Activated CD4-positive, alpha-beta memory T cell treated with anti-CD3 and anti-CD28 coated beads for 36 hours (primary cell): ENCODE measurements at regions not wholly inside any gene's neighbourhood (a gene's known extent, or its start where the extent isn't known, plus 50 kb on each side); places are given as distances from the start of the nearest gene placed in this dataset.
"Not testable (repeated sequence)": the region's sequence is repeated elsewhere in the genome, so short reads cannot be mapped to it uniquely, and the experiment has no call there.

Source experiments
- CTCF ChIA-PET: fragments of 350-600 bp; sonication (Branson Sonifier 250); formaldehyde crosslinking; loops from one replicate; lab custom pipeline; 2021; ENCODE audit warnings: antibody characterized with exemption, inconsistent platforms; lab: Charles Lee
- POLR2A ChIA-PET: fragments of 350-600 bp; sonication (Branson Sonifier 250); formaldehyde crosslinking; loops from one replicate; lab custom pipeline; 2021; ENCODE audit warnings: antibody characterized with exemption; lab: Charles Lee
- DNase-seq: peaks from one replicate; pipeline ENCODE4 v3.0.0-alpha.2; 2020
- H3K27ac Mint-ChIP-seq: one replicate; pipeline ENCODE4 v1.8.0; 2021; ENCODE audit warnings: mixed read lengths
- H3K27me3 Mint-ChIP-seq: one replicate; pipeline ENCODE4 v1.8.0; 2021; ENCODE audit warnings: mixed read lengths
- H3K36me3 Mint-ChIP-seq: one replicate; pipeline ENCODE4 v1.8.0; 2021; ENCODE audit warnings: mixed read lengths
- H3K4me1 Mint-ChIP-seq: one replicate; pipeline ENCODE4 v1.8.0; 2021; ENCODE audit warnings: low read depth, mixed read lengths
- H3K4me3 Mint-ChIP-seq: one replicate; pipeline ENCODE4 v1.8.0; 2021; ENCODE audit warnings: mild to moderate bottlenecking, mixed read lengths
- H3K9me3 Mint-ChIP-seq: one replicate; pipeline ENCODE4 v1.8.0; 2021; ENCODE audit warnings: mixed read lengths
- intact Hi-C: fragments of 100-400 bp; cut with micrococcal nuclease; formaldehyde crosslinking; loops from one replicate; pipeline ENCODE4 v1.15.1; 2023

- no peaks in the 10 kb centered on the region for H3K27me3 Mint-ChIP-seq
Observed at GRCh38 chr4:57187246-57187645, 77.1 kb upstream of the IGFBP7 start.

GRCh38 chr4:57184378-57185029 is 74.3 kb upstream of the IGFBP7 start:
- Mint-ChIP-seq H3K9me3 (no peaks in the 10 kb centered on the region), H3K4me1 (no peaks in the 10 kb centered on the region), H3K27ac (no peak overlapping the region), H3K36me3 (no peaks in the 10 kb centered on the region), H3K4me3 (no peak overlapping the region), H3K27me3 (no peaks in the 10 kb centered on the region)
- DNase-seq: no peak
- intact Hi-C loops: no loop called here
- CTCF ChIA-PET: interaction anchor here (0.6 kb wide), 1 partner anchor 21 kb away, joined by 3 read pairs; no protein-coding TSS in a partner anchor
- POLR2A ChIA-PET: no interaction called here

More at GRCh38 chr4:57187246-57187645, 77.1 kb upstream of the IGFBP7 start:
- no peaks in the 10 kb centered on the region for H3K36me3 Mint-ChIP-seq
- DNase-seq: no peak
- H3K9me3 Mint-ChIP-seq: no peaks in the 10 kb centered on the region
- ChIA-PET POLR2A (no interaction called here), CTCF (no interaction called here)
- intact Hi-C loops: no loop called here
- H3K27ac Mint-ChIP-seq: no peak overlapping the region
- no peak overlapping the region for H3K4me3 Mint-ChIP-seq
- no peaks in the 10 kb centered on the region for H3K4me1 Mint-ChIP-seq

DNA sequence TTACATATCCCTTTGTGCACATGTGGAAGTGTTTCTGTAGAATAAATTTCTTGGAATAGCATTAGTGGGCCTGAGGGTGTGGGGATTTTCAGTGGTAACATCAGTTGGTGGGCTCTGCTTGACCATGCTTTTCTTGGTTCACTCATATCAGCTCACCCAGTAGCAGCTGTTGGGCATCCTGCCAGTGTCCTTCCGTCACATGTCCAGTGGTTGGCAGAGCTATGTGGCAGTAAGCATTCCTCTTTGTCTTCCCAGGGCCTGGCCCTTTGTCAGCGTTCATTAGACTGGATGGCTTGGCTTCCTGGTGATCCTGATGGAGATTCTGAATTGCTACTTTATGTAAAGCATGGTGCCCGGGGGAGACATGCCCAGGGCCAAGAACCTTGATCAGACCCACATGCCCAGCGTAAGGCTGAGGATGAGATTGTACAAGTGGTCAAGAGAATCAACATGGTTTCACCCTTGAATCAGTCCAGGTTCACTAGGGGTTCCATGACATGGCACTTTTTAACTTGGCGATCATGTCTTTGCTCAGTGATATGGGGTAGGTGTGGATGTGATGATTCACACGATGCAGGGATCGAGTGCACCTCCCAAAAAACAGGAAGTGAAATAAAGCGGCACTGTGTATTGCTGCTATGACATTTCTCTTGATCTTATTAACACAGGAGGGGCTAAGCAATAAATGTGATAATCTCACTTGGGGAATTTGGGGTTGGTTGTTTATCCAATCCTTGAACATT is 72.1 kb upstream of the IGFBP7 start:
- H3K4me1 Mint-ChIP-seq: no peaks in the 10 kb centered on the region
- DNase-seq: no peak
- intact Hi-C loops: no loop called here
- H3K4me3 Mint-ChIP-seq: no peak overlapping the region
- POLR2A ChIA-PET: no interaction called here
- H3K9me3 Mint-ChIP-seq: no peaks in the 10 kb centered on the region
- H3K36me3 Mint-ChIP-seq: no peaks in the 10 kb centered on the region
- no peak overlapping the region for H3K27ac Mint-ChIP-seq
- CTCF ChIA-PET: interaction anchor here (1.3 to 2.1 kb wide), 2 partner anchors 9 to 19 kb away, joined by 3 to 9 read pairs; no protein-coding TSS in a partner anchor
- no peaks in the 10 kb centered on the region for H3K27me3 Mint-ChIP-seq

DNA sequence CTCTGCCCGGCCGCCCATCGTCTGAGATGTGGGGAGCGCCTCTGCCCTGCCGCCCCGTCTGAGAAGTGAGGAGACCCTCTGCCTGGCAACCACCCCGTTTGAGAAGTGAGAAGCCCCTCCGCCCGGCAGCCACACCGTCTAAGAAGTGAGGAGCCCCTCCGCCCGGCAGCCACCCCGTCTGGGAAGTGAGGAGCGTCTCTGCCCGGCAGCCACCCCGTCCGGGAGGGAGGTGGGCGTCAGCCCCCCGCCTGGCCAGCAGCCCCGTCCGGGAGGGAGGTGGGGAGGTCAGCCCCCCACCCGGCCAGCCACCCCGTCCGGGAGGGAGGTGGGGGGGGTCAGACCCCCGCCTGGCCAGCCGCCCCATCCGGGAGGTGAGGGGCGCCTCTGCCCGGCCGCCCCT is 63.0 kb upstream of the IGFBP7 start:
- intact Hi-C loops, H3K36me3 Mint-ChIP-seq, POLR2A ChIA-PET: not testable (repeated sequence)

DNA sequence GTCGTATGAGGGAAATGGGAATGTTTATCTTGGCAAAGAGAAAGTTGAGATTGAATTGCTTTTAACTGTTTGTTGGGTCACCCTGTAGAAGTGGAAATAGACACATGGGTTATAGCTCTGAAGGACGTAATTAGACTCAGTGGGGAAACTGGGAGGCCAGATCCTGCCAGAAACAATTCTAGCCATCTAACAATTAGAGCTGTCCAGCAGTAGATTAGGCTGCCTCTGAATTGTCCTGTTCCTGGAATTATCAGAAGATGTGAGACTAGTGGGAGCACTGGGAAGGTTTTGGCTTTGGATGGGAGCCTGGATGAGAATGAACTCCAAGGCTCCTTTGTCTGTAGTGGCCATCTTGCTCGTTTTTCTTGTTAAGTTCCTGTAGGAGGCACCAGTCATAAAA is 61.9 kb upstream of the IGFBP7 start:
- CTCF ChIA-PET: interaction anchor here (1.3 kb wide), 1 partner anchor 8 kb away, joined by 7 read pairs; no protein-coding TSS in a partner anchor
- Mint-ChIP-seq H3K27me3 (peaks cover 2% of the 10 kb centered on the region), H3K9me3 (no peaks in the 10 kb centered on the region), H3K4me1 (no peaks in the 10 kb centered on the region), H3K4me3 (no peak overlapping the region), H3K36me3 (no peaks in the 10 kb centered on the region), H3K27ac (no peak overlapping the region)
- intact Hi-C loops: no loop called here
- DNase-seq: no peak
- POLR2A ChIA-PET: no interaction called here

More for the DNA sequence above, 63.0 kb upstream of the IGFBP7 start:
- CTCF ChIA-PET, H3K4me1 Mint-ChIP-seq, H3K4me3 Mint-ChIP-seq, H3K27ac Mint-ChIP-seq, H3K9me3 Mint-ChIP-seq, H3K27me3 Mint-ChIP-seq, DNase-seq: not testable (repeated sequence)

DNA sequence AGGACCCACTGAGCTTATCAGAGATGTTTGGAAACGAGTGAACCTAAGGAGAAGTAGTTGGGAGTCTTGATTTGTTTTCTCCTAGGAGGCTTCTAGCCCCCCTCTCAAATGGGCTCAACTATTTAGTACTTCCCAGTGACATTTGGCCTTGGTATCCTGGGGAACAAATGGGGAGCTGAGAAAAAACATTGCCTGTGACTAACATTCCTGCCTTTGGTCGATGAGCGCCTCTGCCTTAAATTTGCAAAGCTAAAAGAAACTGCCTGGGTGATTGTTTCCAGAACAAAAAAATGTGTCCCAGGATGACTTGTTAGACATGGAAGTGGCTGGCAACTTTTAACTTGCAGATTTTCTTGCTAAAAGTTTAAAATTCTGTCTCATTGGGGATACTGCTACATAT is 58.8 kb upstream of the IGFBP7 start:
- POLR2A ChIA-PET: no interaction called here
- Mint-ChIP-seq H3K9me3 (no peaks in the 10 kb centered on the region), H3K4me1 (peaks cover 4% of the 10 kb centered on the region), H3K27me3 (peaks cover 14% of the 10 kb centered on the region), H3K36me3 (no peaks in the 10 kb centered on the region), H3K4me3 (no peak overlapping the region), H3K27ac (no peak overlapping the region)
- no peak for DNase-seq
- CTCF ChIA-PET: interaction anchor here (0.6 kb wide), 1 partner anchor 197 kb away, joined by 3 read pairs; no protein-coding TSS in a partner anchor
- intact Hi-C loops: no loop called here

DNA sequence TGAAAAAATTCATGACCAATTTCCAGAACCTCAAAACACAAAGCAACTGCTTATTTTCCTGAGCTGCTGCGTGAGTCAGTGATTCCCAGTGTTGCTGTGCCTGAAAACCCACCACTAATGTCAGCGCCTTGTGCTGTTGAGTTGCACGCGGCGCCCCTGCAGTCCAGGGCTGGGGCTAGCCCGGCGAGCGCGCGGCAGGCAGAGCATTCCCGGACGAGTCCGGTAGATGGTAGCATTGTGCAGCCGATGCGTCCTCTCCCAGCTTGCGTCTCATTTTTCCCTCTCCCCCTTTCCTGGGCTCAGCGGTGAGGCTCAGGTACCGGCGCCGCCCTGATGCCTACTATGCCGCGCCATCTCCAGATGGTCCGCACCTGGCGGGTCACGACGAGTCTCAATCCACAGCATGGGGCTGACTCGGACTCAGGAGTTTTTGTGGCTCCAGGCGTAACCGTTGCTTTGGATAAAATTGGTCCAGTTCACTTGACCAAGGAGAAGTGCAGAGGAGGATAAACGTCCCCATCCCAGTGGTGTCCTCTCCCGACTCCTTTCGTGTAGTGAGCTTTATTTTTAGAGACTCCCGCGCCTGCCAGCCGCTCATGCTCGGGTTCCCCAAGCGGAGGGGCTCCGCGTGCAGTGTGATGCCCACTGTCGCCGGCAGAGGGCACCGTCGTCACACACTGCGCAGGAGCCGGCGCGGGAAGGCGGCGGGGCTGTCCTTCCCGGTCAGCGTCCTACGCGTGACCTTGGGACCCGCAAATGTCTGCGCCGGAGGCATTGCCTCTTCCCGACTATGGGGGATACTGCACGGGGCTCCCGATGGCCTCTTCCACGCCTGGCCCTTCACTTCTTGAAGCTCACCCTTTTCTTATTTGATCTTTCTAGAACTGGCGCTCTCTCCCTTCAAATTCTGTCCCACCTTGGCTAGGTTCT is 53.6 kb upstream of the IGFBP7 start:
- POLR2A ChIA-PET: no interaction called here
- H3K36me3 Mint-ChIP-seq: no peaks in the 10 kb centered on the region
- peaks cover 9% of the 10 kb centered on the region for H3K4me1 Mint-ChIP-seq
- CTCF ChIA-PET: interaction anchor here (0.6 to 3.4 kb wide), 56 partner anchors 8 to 1120 kb away, joined by 3 to 24 read pairs (median 4); partner anchors contain the start of genes IGFBP7 and NOA1
- H3K27me3 Mint-ChIP-seq: peaks cover 14% of the 10 kb centered on the region
- intact Hi-C loops: loop anchor here (1.0 kb wide), 1 partner anchor 48 kb away; no protein-coding TSS in a partner anchor
- peak; percentile 79 for DNase-seq
- peak overlapping the region; percentile 74 for H3K4me3 Mint-ChIP-seq
- H3K9me3 Mint-ChIP-seq: no peaks in the 10 kb centered on the region
- H3K27ac Mint-ChIP-seq: no peak overlapping the region

DNA sequence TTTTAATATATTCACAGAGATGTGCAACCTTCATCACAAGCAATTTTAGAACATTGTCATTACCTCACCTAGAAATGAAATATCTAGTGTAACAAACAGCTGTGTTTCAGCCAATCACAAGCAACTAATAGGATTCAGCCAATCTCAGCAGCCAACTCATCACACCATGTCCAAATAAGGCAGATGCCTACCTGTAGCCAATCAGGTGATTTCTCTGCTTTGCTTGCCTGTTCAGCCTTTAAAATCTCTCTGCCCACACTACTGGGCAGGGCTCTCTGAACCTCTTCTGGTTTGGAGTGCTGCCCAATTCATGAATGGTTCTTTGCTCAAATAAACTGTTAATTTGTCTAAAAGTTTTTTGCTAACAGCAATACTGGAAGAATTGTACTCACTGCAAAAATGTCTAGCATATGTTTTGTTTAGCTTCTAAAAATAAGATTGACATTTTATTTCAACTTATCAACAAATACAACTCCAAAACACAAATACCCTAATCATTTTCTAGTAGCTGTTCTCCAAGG is 52.4 kb upstream of the IGFBP7 start:
- Mint-ChIP-seq H3K27me3 (peaks cover 12% of the 10 kb centered on the region), H3K4me1 (peaks cover 9% of the 10 kb centered on the region), H3K9me3 (no peaks in the 10 kb centered on the region), H3K4me3 (no peak overlapping the region), H3K27ac (no peak overlapping the region), H3K36me3 (no peaks in the 10 kb centered on the region)
- ChIA-PET POLR2A (no interaction called here), CTCF (interaction anchor here (0.7 to 3.4 kb wide), 14 partner anchors 10 to 265 kb away, joined by 3 to 24 read pairs (median 5); no protein-coding TSS in a partner anchor)
- no peak for DNase-seq
- intact Hi-C loops: no loop called here
